Caco-2 (cell line): ENCODE measurements at regions not wholly inside any gene's neighbourhood (a gene's known extent, or its start where the extent isn't known, plus 50 kb on each side); places are given as distances from the start of the nearest gene placed in this dataset.

Experiments
- BruUV-seq: library from RNA; stranded (reverse); fragments of 400-500 nt; replicated peaks from 2 replicates; lab custom pipeline; 2021; lab: Mats Ljungman, UMichigan
- CTCF ChIA-PET: fragments of 300-600 bp; sonication (Branson Sonifier 250); formaldehyde crosslinking; loops from one replicate; lab custom pipeline; 2022; ENCODE audit warnings: antibody characterized with exemption; lab: Charles Lee
- POLR2A ChIA-PET: fragments of 300-600 bp; sonication (Branson Sonifier 250); formaldehyde crosslinking; loops from one replicate; lab custom pipeline; 2022; ENCODE audit warnings: antibody characterized with exemption; lab: Charles Lee
- DNase-seq, 2 experiments: peaks; one replicate each; pipeline versions ENCODE4 v3.0.0 to v3.0.0-alpha.2; 2020 to 2022
- H3K27me3 ChIP-seq: replicated peaks from 2 replicates; pipeline ENCODE4 v1.6.0; 2011; ENCODE audit warnings: low read length; ENCODE audit not compliant: control insufficient read depth, insufficient read depth
- H3K36me3 ChIP-seq: 2 replicates; pipeline ENCODE4 v1.5.1; 2011; ENCODE audit warnings: low read length; ENCODE audit not compliant: control insufficient read depth, insufficient read depth
- H3K4me1 ChIP-seq: fragments of 250-450 bp; sonication (Bioruptor Pico); 2 replicates; pipeline ENCODE4 v1.5.1; 2020; ENCODE audit warnings: mild to moderate bottlenecking
- H3K4me3 ChIP-seq: 2 replicates; pipeline ENCODE4 v1.5.1; 2011; ENCODE audit warnings: low read depth, mild to moderate bottlenecking, control low read depth, low read length
- H3K9me3 ChIP-seq: fragments of 250-450 bp; sonication (Bioruptor Pico); 2 replicates; pipeline ENCODE4 v1.5.1; 2020; ENCODE audit warnings: mild to moderate bottlenecking, moderate library complexity
- H3K27ac Mint-ChIP-seq: one replicate; pipeline ENCODE4 v1.8.0; 2022; ENCODE audit warnings: mixed read lengths; ENCODE audit not compliant: unreplicated experiment
- H3K27me3 Mint-ChIP-seq: one replicate; pipeline ENCODE4 v1.8.0; 2022; ENCODE audit warnings: mixed read lengths; ENCODE audit not compliant: insufficient read depth, unreplicated experiment
- H3K36me3 Mint-ChIP-seq: one replicate; pipeline ENCODE4 v1.8.0; 2022; ENCODE audit warnings: mild to moderate bottlenecking, mixed read lengths; ENCODE audit not compliant: insufficient read depth, unreplicated experiment
- H3K4me1 Mint-ChIP-seq: one replicate; pipeline ENCODE4 v1.8.0; 2022; ENCODE audit warnings: low read depth, mixed read lengths; ENCODE audit not compliant: unreplicated experiment
- H3K4me3 Mint-ChIP-seq: one replicate; pipeline ENCODE4 v1.8.0; 2022; ENCODE audit warnings: mild to moderate bottlenecking, moderate library complexity, mixed read lengths; ENCODE audit not compliant: unreplicated experiment
- H3K9me3 Mint-ChIP-seq: one replicate; pipeline ENCODE4 v1.8.0; 2022; ENCODE audit warnings: mixed read lengths; ENCODE audit not compliant: unreplicated experiment
- CTCF ChIP-seq, 2 experiments: fragments of 200-600 bp in 1 of 2; IDR thresholded peaks; 1 replicate in 1 of 2; 2 replicates in 1 of 2; pipeline versions ENCODE4 v1.5.1 to v1.8.0; 2011 to 2022; ENCODE audit warnings: antibody characterized with exemption in 1 of 2, control low read depth in 1 of 2, inconsistent platforms in 1 of 2, low read depth in 1 of 2, low read length in 1 of 2, mild to moderate bottlenecking in 1 of 2, moderate library complexity in 1 of 2; ENCODE audit not compliant: insufficient read depth in 1 of 2, severe bottlenecking in 1 of 2, unreplicated experiment in 1 of 2
- intact Hi-C: fragments of 100-400 bp; cut with micrococcal nuclease; formaldehyde crosslinking; loops from one replicate; pipeline ENCODE4 v1.10.0; 2022; ENCODE audit not compliant: unreplicated experiment

- no peak for TF ChIP-seq CTCF (IDR thresholded peaks at IDR 0.05; ENCODE audit: insufficient read depth in 1 of 2, low read depth in 1 of 2, low read length in 1 of 2, severe bottlenecking in 1 of 2, unreplicated experiment in 1 of 2)
- Histone ChIP-seq H3K4me1 (no peaks in the 10 kb centered on the region), H3K4me3 (no peak overlapping the region), H3K9me3 (peaks cover 37% of the 10 kb centered on the region), H3K27me3 (no peaks in the 10 kb centered on the region), H3K36me3 (no peaks in the 10 kb centered on the region)
- no peak for DNase-seq
- H3K9me3 Mint-ChIP-seq, result peaks cover 11% of the 10 kb centered on the region
- ChIA-PET POLR2A (no interaction called here), CTCF (no interaction called here)
- no peak overlapping the region for H3K27ac Mint-ChIP-seq
- no peaks in the 10 kb centered on the region for H3K4me1 Mint-ChIP-seq
- intact Hi-C loops, result no loop called here
- no peak overlapping the region for H3K4me3 Mint-ChIP-seq
- no TSS peak for BruUV-seq
- no peaks in the 10 kb centered on the region for H3K27me3 Mint-ChIP-seq
- no peaks in the 10 kb centered on the region for H3K36me3 Mint-ChIP-seq
Observed at GRCh38 chr19:27618006-27618405, 1594.9 kb downstream of the UQCRFS1 start.

- Histone ChIP-seq H3K9me3 (peaks cover 13% of the 10 kb centered on the region; the same call in 1 of the 2 replicates), H3K27me3 (no peaks in the 10 kb centered on the region), H3K36me3 (no peaks in the 10 kb centered on the region), H3K4me3 (no peak overlapping the region), H3K4me1 (no peaks in the 10 kb centered on the region)
- no peaks in the 10 kb centered on the region for H3K27me3 Mint-ChIP-seq
- CTCF ChIA-PET, result no interaction called here
- no TSS peak for BruUV-seq
- no peak overlapping the region for H3K27ac Mint-ChIP-seq
- no peaks in the 10 kb centered on the region for H3K4me1 Mint-ChIP-seq
- H3K4me3 Mint-ChIP-seq, result no peak overlapping the region
- no peak for DNase-seq
- TF ChIP-seq CTCF (IDR thresholded peaks at IDR 0.05; ENCODE audit: insufficient read depth in 1 of 2, low read depth in 1 of 2, low read length in 1 of 2, severe bottlenecking in 1 of 2, unreplicated experiment in 1 of 2), result no peak
- H3K36me3 Mint-ChIP-seq, result peaks cover 4% of the 10 kb centered on the region
- peaks cover 23% of the 10 kb centered on the region for H3K9me3 Mint-ChIP-seq
- intact Hi-C loops, result no loop called here
- POLR2A ChIA-PET, result no interaction called here
Observed at GRCh38 chr19:27580906-27581305, 1632.0 kb downstream of the UQCRFS1 start.
